Inflammatory macrophage treated with lipopolysaccharide for 1 hour (primary cell): ENCODE measurements at regions not wholly inside any gene's neighbourhood (a gene's known extent, or its start where the extent isn't known, plus 50 kb on each side); places are given as distances from the start of the nearest gene placed in this dataset.

Source experiments
- DNase-seq, 2 donors: peaks; one replicate each; pipeline ENCODE4 v3.0.0-alpha.2; 2020 to 2022

DNA sequence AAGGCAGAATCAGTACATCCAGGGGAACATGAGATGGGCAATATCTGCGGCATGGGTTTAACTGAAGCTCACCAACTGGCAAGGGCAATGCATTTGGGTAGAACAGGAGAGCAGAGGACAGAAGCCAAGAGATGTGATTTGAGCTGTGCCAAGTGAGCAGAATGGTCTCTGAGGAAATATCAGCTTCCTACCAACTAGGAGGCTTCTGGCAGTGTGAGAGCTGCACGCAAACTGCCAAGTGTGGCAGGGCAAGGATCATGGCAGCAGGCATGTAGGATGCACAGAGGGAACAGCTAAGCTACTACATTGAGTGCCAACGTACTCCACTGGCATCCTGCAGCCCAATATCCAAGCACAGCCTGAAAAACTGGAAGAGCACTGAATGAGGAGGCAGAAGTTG is 1036.5 kb downstream of the TUSC7 start:
- DNase-seq: no peak

DNA sequence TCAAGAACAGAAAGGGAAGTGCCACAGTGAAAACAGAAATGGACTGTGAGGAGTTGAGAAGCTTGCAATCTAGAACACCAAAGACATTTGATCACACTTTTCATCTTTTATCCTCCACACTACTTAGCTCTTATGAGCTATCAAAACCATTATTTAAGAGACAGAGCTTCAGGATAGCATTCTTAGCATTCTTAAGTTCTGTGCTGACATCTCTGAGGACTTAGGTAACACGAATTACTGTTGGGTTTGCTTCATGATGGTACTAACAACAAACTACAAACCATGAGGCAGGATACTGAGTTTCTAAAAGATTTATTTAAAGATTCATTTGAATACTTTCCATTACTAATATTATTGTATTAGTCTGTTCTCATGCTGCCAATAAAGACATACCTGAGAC is 1038.6 kb downstream of the TUSC7 start:
- DNase-seq: no peak

DNA sequence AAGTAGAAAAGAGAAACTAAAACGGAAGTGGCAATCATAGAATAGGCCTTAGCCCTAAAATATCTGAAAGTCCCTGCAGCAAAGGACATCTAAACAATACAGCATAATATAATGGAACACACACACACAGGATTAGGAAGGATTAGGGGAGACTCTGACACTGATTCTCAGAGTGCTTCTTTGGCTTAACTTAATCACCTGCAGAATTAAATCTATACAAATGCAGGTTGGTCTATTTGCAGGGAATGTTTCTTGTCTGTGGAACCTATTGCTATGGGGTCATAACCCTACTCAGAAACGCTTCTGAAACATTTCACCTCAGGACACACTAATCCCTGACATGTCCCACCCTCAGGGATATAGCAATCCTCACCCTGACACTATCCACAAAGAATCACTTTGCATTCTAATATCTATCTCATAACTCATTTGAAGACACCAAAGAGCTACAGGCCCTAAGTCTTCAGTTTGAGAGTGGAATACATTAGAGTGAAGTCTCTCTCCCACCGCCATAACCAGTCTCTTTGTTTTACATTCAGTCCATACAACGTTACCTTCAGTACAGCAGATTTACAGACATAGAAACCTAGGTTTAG is 1041.2 kb downstream of the TUSC7 start:
- no peak for DNase-seq

DNA sequence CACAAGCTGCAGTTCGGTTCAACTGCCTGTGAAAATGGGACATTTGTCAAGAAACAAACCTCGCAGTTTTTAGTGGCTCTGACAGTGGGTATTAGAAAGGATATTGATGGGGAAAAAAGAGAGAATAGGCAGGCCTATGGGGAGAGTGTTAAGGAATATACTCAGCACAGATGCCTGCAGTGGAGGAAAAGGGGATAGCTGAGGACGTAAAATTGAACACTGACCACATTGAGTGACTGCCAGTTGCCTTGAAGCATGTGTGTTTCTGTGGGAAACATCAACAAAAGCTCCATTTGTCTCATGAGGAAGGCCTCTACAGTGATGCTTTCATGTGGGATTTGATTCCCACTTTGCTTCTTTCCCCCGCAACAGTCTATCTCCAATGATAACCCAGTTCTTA is 1042.1 kb downstream of the TUSC7 start:
- DNase-seq: no peak

DNA sequence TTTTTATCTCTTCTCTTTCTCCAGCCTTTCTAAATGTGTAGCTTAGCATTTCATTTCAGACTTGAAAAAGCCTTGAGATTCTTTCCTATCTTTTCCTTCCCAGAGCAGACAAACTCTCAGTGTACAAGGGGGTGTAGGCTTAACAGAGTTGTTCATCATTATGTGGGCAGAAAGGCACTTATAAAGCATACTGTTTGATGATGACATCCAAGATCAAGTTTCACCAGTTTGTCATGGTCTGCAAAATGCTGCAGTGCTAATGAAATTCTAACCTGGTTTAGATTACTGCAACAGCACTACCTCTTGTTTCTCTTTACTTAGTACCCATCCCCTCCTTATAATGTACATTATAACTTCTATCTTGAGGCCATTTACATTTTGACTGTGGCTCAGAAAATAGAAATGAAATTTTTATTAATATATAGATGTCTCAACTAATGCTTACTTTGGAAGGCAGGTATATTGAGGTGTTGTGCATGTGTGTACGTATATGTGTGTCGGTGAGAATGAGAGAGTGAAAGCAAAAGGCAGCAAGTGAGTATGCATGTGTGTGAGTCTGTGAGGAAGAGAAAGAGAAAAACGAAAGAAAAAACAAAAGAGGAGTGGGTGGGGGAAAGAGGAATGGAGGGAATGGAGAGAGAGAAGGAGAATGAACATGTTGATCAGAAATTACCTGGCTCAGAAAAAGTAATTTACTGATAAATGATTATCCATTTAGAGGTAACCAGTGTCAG is 1043.6 kb downstream of the TUSC7 start:
- no peak for DNase-seq

DNA sequence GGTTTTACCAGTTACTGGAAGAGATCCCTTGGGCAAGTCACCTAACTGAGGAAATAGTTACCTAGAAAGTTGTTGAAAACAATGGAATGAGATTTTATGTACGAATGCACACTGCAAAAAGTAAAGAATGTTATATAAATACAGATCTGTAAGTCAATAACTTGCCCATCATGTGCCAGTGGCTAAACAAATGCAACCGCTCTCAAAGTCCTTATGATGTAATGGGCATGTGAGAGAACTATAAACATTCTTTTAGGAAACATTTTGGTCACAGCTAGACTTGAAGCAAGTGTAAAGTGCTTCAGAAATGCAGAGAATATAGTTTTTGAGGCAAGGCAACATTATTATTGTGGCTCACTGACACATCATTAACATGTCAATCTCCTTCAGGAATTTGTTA is 1044.5 kb downstream of the TUSC7 start:
- DNase-seq: no peak

DNA sequence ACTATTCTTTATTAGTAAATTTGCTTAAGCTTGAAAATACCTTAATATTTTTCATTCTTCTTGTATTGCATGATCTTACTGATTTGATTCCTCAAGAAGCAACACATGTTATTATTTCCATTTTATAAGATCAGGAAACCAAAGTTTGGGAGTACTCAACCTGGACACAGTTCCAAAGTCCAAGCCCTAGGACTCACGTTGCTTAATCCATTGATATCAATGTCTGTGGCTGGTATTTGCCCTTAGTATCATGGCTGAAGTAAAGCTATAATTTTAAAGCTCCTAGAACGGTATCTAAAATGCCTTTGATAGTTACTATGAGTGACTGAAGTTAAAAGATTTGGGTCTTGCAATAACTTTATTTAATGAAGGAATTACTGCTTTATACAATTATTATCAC is 1045.3 kb downstream of the TUSC7 start:
- no peak for DNase-seq

DNA sequence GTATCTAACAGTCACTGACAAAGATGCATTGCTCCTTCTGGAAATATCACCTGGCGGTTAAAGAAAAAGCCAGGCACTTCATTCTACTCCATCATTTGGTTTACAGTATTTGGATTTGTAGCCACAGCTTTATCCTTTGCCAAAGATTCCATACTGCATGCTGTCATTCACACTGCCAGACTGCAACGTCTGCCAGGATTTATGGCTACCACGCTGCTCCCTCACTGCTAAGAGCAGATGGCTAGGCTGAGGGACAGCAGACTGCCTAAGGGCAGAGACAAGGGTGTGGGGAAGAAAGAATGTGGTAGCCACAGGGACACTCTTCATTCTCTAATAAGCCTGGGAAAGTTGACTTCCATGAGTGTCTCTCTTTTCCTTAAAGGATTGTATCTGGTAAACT is 1047.0 kb downstream of the TUSC7 start:
- no peak for DNase-seq

DNA sequence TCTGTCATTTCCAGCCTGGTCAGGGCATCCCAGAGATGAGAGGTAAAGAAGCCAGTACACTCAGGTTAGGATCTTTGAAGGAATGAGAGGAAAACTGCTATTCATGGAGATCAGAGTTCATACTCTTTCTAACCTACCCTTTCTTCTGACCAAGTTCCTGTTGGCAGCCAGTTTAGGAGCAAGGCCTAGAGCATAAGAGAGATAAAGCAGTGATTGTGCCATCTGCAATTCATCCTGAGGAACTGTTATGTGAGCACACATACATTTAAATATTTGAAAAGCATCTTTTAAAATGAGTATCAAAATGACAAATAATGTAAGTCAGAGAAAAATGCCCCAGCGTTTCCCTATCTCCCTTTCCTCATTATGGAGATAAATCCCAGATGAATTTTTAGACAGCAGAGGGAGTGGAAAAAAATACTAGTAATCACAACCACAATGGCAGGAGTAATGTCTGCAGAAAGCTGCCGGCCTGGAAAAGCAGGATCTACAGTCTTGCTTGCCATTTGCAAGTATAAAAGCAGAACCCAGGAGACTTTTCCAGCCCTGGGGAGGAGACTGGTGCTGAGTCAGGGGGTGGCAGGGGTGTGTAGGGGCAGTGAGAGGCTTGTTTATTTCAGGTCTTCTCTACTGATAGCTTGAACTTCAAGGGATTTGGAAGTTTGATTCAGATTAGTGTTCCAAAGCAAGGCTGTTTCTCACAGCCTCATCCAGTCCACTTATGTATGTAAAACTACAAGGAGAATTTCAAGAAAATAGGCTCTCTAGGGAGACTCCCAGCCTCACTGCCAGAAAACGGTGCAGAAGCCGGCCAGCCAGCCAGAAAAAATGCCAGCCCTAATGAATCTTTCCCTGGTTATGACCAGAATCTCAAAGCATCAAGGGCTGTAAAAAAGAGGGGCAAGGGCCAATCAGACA is 1052.4 kb downstream of the TUSC7 start:
- no peak for DNase-seq

DNA sequence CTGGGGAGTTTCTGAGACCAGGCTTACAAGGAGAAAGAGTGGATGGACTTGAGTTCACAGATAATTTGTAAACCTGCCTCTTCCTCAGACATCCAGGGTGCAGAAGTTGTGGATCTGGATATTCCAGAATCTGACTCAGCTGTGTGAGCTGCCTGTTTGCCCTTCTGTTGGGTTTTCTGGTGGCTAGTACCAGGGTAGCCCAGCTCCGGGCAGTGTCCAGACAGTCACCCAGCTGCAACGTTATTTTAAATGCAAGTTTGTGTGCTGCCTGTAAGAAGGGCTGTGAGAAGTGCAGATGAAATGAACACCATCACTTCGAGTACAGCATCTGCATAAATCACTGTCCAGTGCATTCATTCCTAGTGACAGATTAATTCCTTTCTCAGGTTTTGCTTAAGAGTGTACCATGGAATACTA is 1053.0 kb downstream of the TUSC7 start:
- no peak for DNase-seq

DNA sequence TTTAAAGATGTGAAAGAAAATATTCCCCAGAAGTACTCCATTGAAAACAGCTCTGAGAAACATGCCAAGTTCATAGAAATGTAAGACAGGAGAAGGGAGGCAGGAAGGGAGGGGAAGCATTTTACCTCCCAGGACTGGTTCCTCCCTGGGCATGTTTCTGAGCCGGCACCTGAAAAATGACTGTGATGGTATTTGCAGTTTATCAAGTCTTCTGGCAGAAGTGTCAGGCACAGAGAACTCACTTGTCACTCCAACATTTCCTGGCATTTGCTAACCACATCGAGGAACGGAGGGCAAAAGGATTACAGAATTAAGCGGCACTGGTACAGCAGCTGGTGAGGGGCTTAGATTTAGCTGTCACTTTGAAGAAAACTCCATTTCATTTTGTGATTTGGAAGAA is 1054.0 kb downstream of the TUSC7 start:
- DNase-seq: no peak

DNA sequence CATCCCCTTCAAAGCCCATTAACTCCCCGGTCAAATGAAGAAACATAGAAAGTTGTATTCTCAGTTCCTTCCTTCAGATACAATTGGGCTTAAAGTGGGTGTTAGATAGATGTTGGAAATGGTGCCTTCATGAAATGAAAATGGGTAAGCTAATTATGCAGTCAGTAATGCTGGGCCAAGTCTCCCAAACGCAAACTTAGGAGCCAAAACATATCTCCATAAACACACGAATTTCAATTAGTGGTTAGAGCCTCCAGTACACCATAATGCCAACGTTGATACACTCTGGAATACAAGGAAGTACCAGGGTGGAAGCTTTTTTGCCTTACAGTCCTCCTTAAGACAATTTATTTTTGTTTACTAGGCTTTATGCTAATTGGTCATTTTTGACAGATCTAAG is 1059.0 kb downstream of the TUSC7 start:
- DNase-seq: no peak

DNA sequence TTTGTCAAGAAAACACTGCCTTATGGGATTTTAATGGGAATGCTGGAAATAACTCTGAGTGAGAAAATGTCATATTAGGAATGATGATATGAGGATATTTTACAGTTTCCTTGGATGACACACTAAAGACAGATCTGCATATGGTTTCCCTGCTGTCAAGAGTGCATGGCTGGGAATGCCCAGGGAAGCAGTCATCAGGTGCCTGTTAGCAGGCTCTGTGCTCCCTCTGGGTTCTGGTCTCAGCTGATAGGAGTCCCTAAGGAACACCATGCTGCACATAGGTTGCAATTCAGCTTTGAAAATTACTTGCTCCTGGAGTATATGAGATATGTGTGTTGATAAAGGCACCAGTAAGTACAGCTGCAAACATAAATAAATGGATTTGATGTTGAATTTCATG is 1064.6 kb downstream of the TUSC7 start:
- no peak for DNase-seq

DNA sequence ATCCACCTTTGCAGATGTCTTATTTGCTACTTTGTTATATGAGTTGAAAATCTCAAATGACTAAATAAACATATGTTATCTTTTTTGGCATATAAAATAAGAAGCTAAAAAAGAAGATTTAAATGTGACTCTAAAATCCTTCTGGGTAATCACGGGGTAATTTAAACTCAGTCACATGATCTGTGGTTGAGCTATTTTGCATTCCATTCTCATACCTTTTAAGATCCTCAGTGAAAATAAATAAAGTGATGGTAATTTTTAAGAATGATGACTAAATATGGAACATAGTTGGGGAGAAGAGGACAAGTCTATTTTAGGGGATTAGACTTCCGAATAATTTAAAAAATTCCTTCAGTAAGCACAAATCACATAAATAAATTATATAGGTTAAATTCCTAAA is 1076.8 kb downstream of the TUSC7 start:
- DNase-seq: no peak

DNA sequence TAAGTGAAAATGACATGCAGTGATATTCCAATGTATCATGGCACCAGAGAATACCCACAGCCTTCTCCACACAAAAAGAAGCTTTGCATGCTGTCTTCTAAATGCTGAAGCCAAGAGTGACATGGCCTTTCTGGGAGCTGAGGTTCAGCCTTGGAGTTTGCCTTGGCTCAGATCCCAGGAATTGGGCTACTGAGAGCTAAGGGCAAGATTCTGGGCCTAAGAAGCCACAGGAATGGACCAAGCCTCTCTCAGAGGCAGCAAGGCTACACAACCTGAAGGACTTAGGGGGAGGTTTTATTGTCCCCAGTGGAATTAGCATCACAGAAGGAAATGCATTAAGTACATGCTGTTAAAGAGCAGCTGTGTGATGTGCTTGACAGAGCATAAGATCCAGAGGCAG is 1078.5 kb downstream of the TUSC7 start:
- no peak for DNase-seq

DNA sequence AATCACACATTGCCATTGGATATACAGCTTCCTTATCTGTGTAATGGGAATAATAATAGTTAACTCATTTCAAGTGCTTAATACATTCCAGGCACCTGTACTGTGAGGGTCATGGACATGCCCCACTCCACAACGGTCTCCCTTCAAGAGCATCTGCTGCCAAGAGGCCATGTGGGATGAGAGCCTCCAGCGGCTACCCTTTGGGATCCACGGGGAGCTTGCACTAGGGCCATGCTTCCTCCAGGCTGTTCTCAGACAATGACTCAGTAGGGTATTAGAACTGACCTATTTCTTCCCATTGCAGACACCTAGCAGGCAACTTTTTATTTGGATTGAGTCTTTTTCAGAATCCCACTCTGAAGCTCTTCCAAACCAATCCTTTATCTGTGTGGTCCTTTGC is 1078.9 kb downstream of the TUSC7 start:
- no peak for DNase-seq

DNA sequence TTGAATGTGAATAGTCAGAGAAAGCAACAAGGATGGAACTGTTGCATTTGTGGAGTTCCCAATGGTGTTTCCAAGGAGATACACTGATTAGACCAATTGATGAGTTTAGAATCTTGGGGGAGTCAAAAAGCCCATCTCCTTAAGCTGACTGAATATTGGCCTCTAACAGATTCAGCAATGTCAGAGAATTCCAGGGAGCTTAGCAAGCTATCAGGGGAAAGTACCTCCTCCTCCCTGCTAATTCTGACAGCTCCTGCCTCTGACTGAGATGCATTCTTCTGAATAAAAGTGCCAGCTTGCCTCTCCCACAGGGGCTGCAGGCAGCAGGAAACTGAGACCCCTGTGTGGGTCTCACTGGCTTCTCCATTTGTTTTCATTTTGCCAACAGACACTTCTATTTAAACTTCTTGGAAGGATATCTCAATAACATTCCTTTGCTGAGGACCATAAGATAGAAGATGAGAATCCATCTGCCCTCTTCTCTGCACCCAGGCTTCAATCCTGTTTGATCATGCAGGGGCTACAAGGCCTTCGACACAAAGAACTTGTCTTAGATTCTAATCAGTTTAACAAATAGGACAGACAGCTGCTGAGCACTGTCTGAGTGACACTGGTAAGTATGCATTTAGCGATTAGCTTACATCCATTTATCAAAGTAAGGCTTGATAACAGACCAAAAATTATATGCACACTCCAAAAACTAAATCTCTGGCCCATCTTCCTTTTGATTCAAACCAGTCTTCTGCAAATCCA is 1080.8 kb downstream of the TUSC7 start:
- no peak for DNase-seq

DNA sequence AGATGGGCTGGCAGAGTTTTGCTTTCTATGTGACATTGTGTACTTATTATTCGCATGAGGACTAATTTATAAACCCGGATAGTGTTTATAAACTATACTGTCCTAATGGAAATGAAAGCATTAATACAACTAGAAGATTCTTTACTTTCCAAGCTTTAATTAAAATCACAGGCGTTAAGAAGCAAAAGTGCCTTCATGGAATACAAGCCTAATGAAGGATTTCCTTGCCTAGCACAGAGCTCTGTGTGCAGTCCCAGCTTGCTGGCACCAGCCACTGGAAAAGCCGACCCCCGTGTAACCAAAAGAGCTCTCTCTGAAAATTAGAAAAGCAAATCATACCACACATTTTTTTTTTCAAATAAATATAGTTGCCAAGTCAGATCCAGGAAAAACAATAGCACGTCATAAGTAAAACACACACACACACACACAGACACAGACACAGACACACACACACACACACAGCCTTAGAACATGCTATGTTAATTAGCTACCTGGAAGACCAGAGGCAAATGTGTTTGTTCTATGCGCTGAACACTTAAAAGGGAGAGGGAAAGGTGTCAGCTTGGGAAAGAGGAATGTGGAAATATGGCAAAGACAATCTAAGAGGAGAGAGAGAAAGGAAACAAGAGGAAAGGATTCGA is 1084.2 kb downstream of the TUSC7 start:
- DNase-seq: no peak

DNA sequence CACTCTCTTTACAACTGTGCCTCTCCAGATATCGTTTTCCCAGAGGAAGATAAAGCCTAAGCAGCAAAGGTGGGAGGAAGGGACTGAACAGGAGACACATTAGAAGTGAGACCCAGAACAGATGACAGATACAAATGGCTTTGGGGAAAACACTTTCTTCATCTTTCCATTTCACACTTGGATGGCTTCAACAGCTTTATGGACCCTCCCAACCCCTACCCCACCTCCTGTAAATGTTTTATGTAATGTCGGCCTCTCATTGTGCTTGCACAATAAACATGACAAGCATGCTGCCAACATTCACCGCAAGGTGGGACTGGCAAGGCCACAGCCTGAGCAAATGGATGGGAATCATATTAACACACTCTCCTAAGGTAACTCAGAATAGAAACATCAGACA is 1088.6 kb downstream of the TUSC7 start:
- no peak for DNase-seq

DNA sequence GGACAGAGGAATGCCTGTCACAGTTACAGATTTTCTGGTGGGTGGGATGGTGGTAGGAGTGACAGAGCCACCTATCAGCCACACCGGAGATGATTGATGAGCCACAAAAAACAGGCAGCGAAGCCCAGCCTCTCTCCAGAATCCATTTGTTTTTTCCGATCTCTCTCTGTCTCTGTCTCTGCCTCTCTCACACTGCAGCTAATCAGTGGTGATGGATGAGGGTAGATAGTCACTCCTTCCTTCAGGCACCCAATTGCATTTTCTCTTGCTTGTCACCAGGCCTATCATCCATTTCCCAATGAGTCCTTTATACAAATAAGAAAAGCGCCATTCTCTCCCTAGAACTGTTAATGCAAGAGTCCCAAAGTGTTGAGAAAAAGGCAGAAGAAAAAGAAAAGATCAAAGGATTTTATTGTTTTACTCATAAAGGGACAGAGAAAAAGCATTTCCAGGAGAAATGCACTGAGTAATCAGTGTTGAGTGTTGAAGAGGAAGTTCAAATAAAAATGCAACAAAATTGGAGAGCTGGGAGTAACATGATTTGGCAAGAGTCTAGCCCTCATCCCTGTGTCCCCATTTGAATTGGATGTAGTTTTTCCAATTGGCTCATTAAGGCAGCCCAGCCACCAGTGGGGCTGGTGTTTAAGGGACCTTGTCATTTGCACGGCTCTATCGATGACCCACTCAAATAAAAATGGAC is 1089.3 kb downstream of the TUSC7 start:
- DNase-seq: no peak

DNA sequence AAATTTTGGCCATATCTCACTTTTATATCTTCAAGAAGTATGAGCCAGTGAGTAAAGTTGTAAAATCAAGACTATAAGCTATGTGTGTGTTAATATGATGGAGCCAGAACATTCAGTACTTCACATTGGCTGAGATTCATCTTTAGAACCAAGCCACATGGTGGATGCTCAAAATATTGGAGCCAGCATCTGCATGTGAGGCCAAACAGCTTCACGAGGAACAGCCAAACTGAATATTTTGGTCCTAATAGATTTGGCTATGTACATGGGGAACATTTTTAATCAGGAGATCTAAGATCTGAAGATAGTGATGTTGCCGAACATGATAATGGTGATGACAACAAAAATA is 1089.8 kb downstream of the TUSC7 start:
- DNase-seq: no peak

DNA sequence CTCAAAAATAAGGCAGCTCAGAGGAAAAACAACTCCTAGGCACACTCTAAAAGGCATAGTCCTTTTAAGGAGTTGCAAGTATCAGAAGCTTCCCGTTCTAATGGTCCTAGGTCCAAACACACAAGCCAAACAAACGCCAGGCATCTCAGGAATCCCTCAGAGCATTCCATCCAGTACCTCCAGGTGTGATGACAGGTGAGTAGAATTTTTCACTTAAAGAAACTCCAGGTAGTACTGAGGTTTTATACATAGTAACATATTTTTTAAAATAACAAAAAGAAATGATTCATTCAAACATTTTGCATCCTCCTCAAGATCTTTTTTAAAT is 1092.3 kb downstream of the TUSC7 start:
- DNase-seq: no peak
